ENCODE measurements at regions not wholly inside any gene's neighbourhood (a gene's known extent, or its start where the extent isn't known, plus 50 kb on each side); places are given as distances from the start of the nearest gene placed in this dataset.

- TF ChIP-seq CTCF (IDR thresholded peaks at IDR 0.05) (no peak), EP300 (IDR thresholded peaks at IDR 0.05) (no peak), POLR2A (IDR thresholded peaks at IDR 0.05) (no peak)
Measured at GRCh38 chr10:130740166-130740565, 571.4 kb downstream of the TCERG1L start.
